Transverse colon (tissue), 4 donors: ENCODE measurements at regions not wholly inside any gene's neighbourhood (a gene's known extent, or its start where the extent isn't known, plus 50 kb on each side); places are given as distances from the start of the nearest gene placed in this dataset.

Experiments
- CTCF ChIP-seq, 5 experiments: fragments of 200-600 bp in 3 of 5; fragments of 450-650 bp in 2 of 5; sonication (generic) in 3 of 5; IDR thresholded peaks; 1 replicate in 2 of 5; 2 replicates in 3 of 5; pipeline ENCODE4 v1.5.1; 2016 to 2017; ENCODE audit warnings: antibody characterized with exemption in 5 of 5, inconsistent platforms in 3 of 5, mild to moderate bottlenecking in 2 of 5, moderate library complexity in 1 of 5
- EP300 ChIP-seq: sonication (generic); formaldehyde crosslinking; IDR thresholded peaks from one replicate; pipeline ENCODE4 v1.6.1; 2017; ENCODE audit warnings: antibody characterized with exemption, low read depth
- POLR2AphosphoS5 ChIP-seq, 3 donors: sonication (generic); formaldehyde crosslinking; IDR thresholded peaks; one replicate each; pipeline ENCODE4 v1.6.1; 2016; ENCODE audit warnings: antibody characterized with exemption in 3 of 3

- TF ChIP-seq EP300, result no peak
- TF ChIP-seq CTCF (IDR thresholded peaks at IDR 0.05), result no peak
- TF ChIP-seq POLR2AphosphoS5 (IDR thresholded peaks at IDR 0.05), result no peak
These were observed 121.4 kb upstream of the CDH5 start for GRCh38 chr16:66245072-66245471.
